ENCODE measurements at regions not wholly inside any gene's neighbourhood (a gene's known extent, or its start where the extent isn't known, plus 50 kb on each side); places are given as distances from the start of the nearest gene placed in this dataset.

GRCh38 chr10:109149666-109150350 is 773.5 kb downstream of the XPNPEP1 start:
- Histone ChIP-seq H3K4me1 (ENCODE audit: control insufficient read depth, insufficient read depth, low read length, poor library complexity, severe bottlenecking) (no peaks in the 10 kb centered on the region), H3K4me3 (ENCODE audit: extremely low read depth, insufficient read depth, low read length, poor library complexity, severe bottlenecking) (no peak overlapping the region), H3K27ac (ENCODE audit: low read depth, low read length, severe bottlenecking) (no peak overlapping the region), H3K9me3 (ENCODE audit: control insufficient read depth, low read length) (peaks cover 6% of the 10 kb centered on the region), H3K36me3 (ENCODE audit: control insufficient read depth, insufficient read depth, low read length) (no peaks in the 10 kb centered on the region)

GRCh38 chr10:109127363-109127762 is 795.9 kb downstream of the XPNPEP1 start:
- WGBS, 2 experiments (ENCODE audit: insufficient coverage in 2 of 2) = no CpG with 5 or more reads among the region's 1 CpG
- no peak overlapping the region for H3K27ac ChIP-seq (ENCODE audit: low read depth, low read length, severe bottlenecking)
- H3K4me3 ChIP-seq (ENCODE audit: extremely low read depth, insufficient read depth, low read length, poor library complexity, severe bottlenecking) = no peak overlapping the region
- no peaks in the 10 kb centered on the region for H3K36me3 ChIP-seq (ENCODE audit: control insufficient read depth, insufficient read depth, low read length)
- no peaks in the 10 kb centered on the region for H3K4me1 ChIP-seq (ENCODE audit: control insufficient read depth, insufficient read depth, low read length, poor library complexity, severe bottlenecking)
- peaks cover 8% of the 10 kb centered on the region for H3K9me3 ChIP-seq (ENCODE audit: control insufficient read depth, low read length)

- H3K4me1 ChIP-seq (ENCODE audit: control insufficient read depth, insufficient read depth, low read length, poor library complexity, severe bottlenecking) = no peaks in the 10 kb centered on the region
- H3K9me3 ChIP-seq (ENCODE audit: control insufficient read depth, low read length) = peaks cover 9% of the 10 kb centered on the region
- no peak overlapping the region for H3K4me3 ChIP-seq (ENCODE audit: extremely low read depth, insufficient read depth, low read length, poor library complexity, severe bottlenecking)
- H3K27ac ChIP-seq (ENCODE audit: low read depth, low read length, severe bottlenecking) = no peak overlapping the region
- H3K36me3 ChIP-seq (ENCODE audit: control insufficient read depth, insufficient read depth, low read length) = no peaks in the 10 kb centered on the region
- 76 to 89% methylated on average over 2 to 3 of the region's 3 CpGs for WGBS, 2 experiments (ENCODE audit: insufficient coverage in 2 of 2)
These were observed 796.8 kb downstream of the XPNPEP1 start for GRCh38 chr10:109126541-109126940.

GRCh38 chr10:109126016-109126415 is 797.3 kb downstream of the XPNPEP1 start:
- 38% methylated on average over 1 of the region's 1 CpG; no CpG with 5 or more reads in 1 of the 2 experiments for WGBS, 2 experiments (ENCODE audit: insufficient coverage in 2 of 2)
- no peak overlapping the region for H3K27ac ChIP-seq (ENCODE audit: low read depth, low read length, severe bottlenecking)
- no peaks in the 10 kb centered on the region for H3K4me1 ChIP-seq (ENCODE audit: control insufficient read depth, insufficient read depth, low read length, poor library complexity, severe bottlenecking)
- H3K4me3 ChIP-seq (ENCODE audit: extremely low read depth, insufficient read depth, low read length, poor library complexity, severe bottlenecking) = no peak overlapping the region
- H3K36me3 ChIP-seq (ENCODE audit: control insufficient read depth, insufficient read depth, low read length) = no peaks in the 10 kb centered on the region
- peaks cover 6% of the 10 kb centered on the region for H3K9me3 ChIP-seq (ENCODE audit: control insufficient read depth, low read length)

GRCh38 chr10:109115179-109115578 is 808.1 kb downstream of the XPNPEP1 start:
- WGBS, 2 experiments (ENCODE audit: insufficient coverage in 2 of 2) = 71% methylated on average over 1 of the region's 2 CpGs; no CpG with 5 or more reads in 1 of the 2 experiments
- Histone ChIP-seq H3K27ac (ENCODE audit: low read depth, low read length, severe bottlenecking) (no peak overlapping the region), H3K4me1 (ENCODE audit: control insufficient read depth, insufficient read depth, low read length, poor library complexity, severe bottlenecking) (no peaks in the 10 kb centered on the region), H3K36me3 (ENCODE audit: control insufficient read depth, insufficient read depth, low read length) (no peaks in the 10 kb centered on the region), H3K9me3 (ENCODE audit: control insufficient read depth, low read length) (peaks cover 38% of the 10 kb centered on the region), H3K4me3 (ENCODE audit: extremely low read depth, insufficient read depth, low read length, poor library complexity, severe bottlenecking) (no peak overlapping the region)

GRCh38 chr10:109114579-109114978 is 808.7 kb downstream of the XPNPEP1 start:
- WGBS, 2 experiments (ENCODE audit: insufficient coverage in 2 of 2) = no CpG with 5 or more reads among the region's 2 CpGs
- peaks cover 36% of the 10 kb centered on the region for H3K9me3 ChIP-seq (ENCODE audit: control insufficient read depth, low read length)

GRCh38 chr10:109106604-109107003 is 816.7 kb downstream of the XPNPEP1 start:
- H3K27ac ChIP-seq (ENCODE audit: low read depth, low read length, severe bottlenecking) = no peak overlapping the region
- H3K9me3 ChIP-seq (ENCODE audit: control insufficient read depth, low read length) = peaks cover 9% of the 10 kb centered on the region
- H3K36me3 ChIP-seq (ENCODE audit: control insufficient read depth, insufficient read depth, low read length) = no peaks in the 10 kb centered on the region
- no peak overlapping the region for H3K4me3 ChIP-seq (ENCODE audit: extremely low read depth, insufficient read depth, low read length, poor library complexity, severe bottlenecking)
- no peaks in the 10 kb centered on the region for H3K4me1 ChIP-seq (ENCODE audit: control insufficient read depth, insufficient read depth, low read length, poor library complexity, severe bottlenecking)

More at GRCh38 chr10:109114579-109114978, 808.7 kb downstream of the XPNPEP1 start:
- Histone ChIP-seq H3K4me1 (ENCODE audit: control insufficient read depth, insufficient read depth, low read length, poor library complexity, severe bottlenecking) (no peaks in the 10 kb centered on the region), H3K27ac (ENCODE audit: low read depth, low read length, severe bottlenecking) (no peak overlapping the region), H3K4me3 (ENCODE audit: extremely low read depth, insufficient read depth, low read length, poor library complexity, severe bottlenecking) (no peak overlapping the region), H3K36me3 (ENCODE audit: control insufficient read depth, insufficient read depth, low read length) (no peaks in the 10 kb centered on the region)

GRCh38 chr10:109105725-109106124 is 817.6 kb downstream of the XPNPEP1 start:
- H3K9me3 ChIP-seq (ENCODE audit: control insufficient read depth, low read length) = peaks cover 9% of the 10 kb centered on the region
- H3K27ac ChIP-seq (ENCODE audit: low read depth, low read length, severe bottlenecking) = no peak overlapping the region
- WGBS, 2 experiments (ENCODE audit: insufficient coverage in 2 of 2) = 73% methylated on average over 2 of the region's 2 CpGs; no CpG with 5 or more reads in 1 of the 2 experiments
- no peak overlapping the region for H3K4me3 ChIP-seq (ENCODE audit: extremely low read depth, insufficient read depth, low read length, poor library complexity, severe bottlenecking)
- no peaks in the 10 kb centered on the region for H3K4me1 ChIP-seq (ENCODE audit: control insufficient read depth, insufficient read depth, low read length, poor library complexity, severe bottlenecking)
- H3K36me3 ChIP-seq (ENCODE audit: control insufficient read depth, insufficient read depth, low read length) = no peaks in the 10 kb centered on the region

GRCh38 chr10:109104806-109105205 is 818.5 kb downstream of the XPNPEP1 start:
- WGBS, 2 experiments (ENCODE audit: insufficient coverage in 2 of 2) = no CpG with 5 or more reads among the region's 2 CpGs
- Histone ChIP-seq H3K36me3 (ENCODE audit: control insufficient read depth, insufficient read depth, low read length) (no peaks in the 10 kb centered on the region), H3K4me3 (ENCODE audit: extremely low read depth, insufficient read depth, low read length, poor library complexity, severe bottlenecking) (no peak overlapping the region), H3K9me3 (ENCODE audit: control insufficient read depth, low read length) (peaks cover 9% of the 10 kb centered on the region), H3K4me1 (ENCODE audit: control insufficient read depth, insufficient read depth, low read length, poor library complexity, severe bottlenecking) (no peaks in the 10 kb centered on the region), H3K27ac (ENCODE audit: low read depth, low read length, severe bottlenecking) (no peak overlapping the region)

GRCh38 chr10:109103278-109103677 is 820.0 kb downstream of the XPNPEP1 start:
- Histone ChIP-seq H3K36me3 (ENCODE audit: control insufficient read depth, insufficient read depth, low read length) (no peaks in the 10 kb centered on the region), H3K9me3 (ENCODE audit: control insufficient read depth, low read length) (peaks cover 9% of the 10 kb centered on the region), H3K4me1 (ENCODE audit: control insufficient read depth, insufficient read depth, low read length, poor library complexity, severe bottlenecking) (no peaks in the 10 kb centered on the region), H3K4me3 (ENCODE audit: extremely low read depth, insufficient read depth, low read length, poor library complexity, severe bottlenecking) (no peak overlapping the region), H3K27ac (ENCODE audit: low read depth, low read length, severe bottlenecking) (no peak overlapping the region)
- WGBS, 2 experiments (ENCODE audit: insufficient coverage in 2 of 2) = 40 to 62% methylated on average over 1 to 2 of the region's 2 CpGs

- H3K27ac ChIP-seq (ENCODE audit: low read depth, low read length, severe bottlenecking) = no peak overlapping the region
- peaks cover 9% of the 10 kb centered on the region for H3K9me3 ChIP-seq (ENCODE audit: control insufficient read depth, low read length)
- WGBS, 2 experiments (ENCODE audit: insufficient coverage in 2 of 2) = no CpG with 5 or more reads among the region's 3 CpGs
- no peak overlapping the region for H3K4me3 ChIP-seq (ENCODE audit: extremely low read depth, insufficient read depth, low read length, poor library complexity, severe bottlenecking)
- H3K4me1 ChIP-seq (ENCODE audit: control insufficient read depth, insufficient read depth, low read length, poor library complexity, severe bottlenecking) = no peaks in the 10 kb centered on the region
- no peaks in the 10 kb centered on the region for H3K36me3 ChIP-seq (ENCODE audit: control insufficient read depth, insufficient read depth, low read length)
These were observed 833.5 kb downstream of the XPNPEP1 start for GRCh38 chr10:109089779-109090178.

All from mesodermal cell (in vitro differentiated cells).